Endothelial cell of umbilical vein (primary cell): ENCODE measurements at regions not wholly inside any gene's neighbourhood (a gene's known extent, or its start where the extent isn't known, plus 50 kb on each side); places are given as distances from the start of the nearest gene placed in this dataset.

Source experiments
- CTCF ChIP-seq, 2 donors: IDR thresholded peaks; 1 replicate in 1 of 2; 2 replicates in 1 of 2; pipeline ENCODE4 v1.5.1; 2011; ENCODE audit warnings: low read length in 2 of 2, mild to moderate bottlenecking in 2 of 2, moderate library complexity in 2 of 2, control low read depth in 1 of 2, inconsistent platforms in 1 of 2, low read depth in 1 of 2; ENCODE audit not compliant: insufficient read depth in 1 of 2; ENCODE audit errors: extremely low read depth in 1 of 2
- EZH2 ChIP-seq: IDR thresholded peaks from 2 replicates; pipeline ENCODE4 v1.6.1; 2012; ENCODE audit warnings: borderline replicate concordance, low read depth, mild to moderate bottlenecking, moderate library complexity, low read length, inconsistent platforms; ENCODE audit not compliant: severe bottlenecking
- FOS ChIP-seq: IDR thresholded peaks from 2 replicates; pipeline ENCODE4 v1.6.1; 2011; ENCODE audit warnings: mild to moderate bottlenecking, low read length, moderate library complexity, borderline replicate concordance; ENCODE audit not compliant: insufficient read depth
- GATA2 ChIP-seq: IDR thresholded peaks from 2 replicates; pipeline ENCODE4 v1.7.0; 2011; ENCODE audit warnings: low read depth, mild to moderate bottlenecking, moderate library complexity, mixed read lengths, low read length; ENCODE audit not compliant: insufficient read length, insufficient read depth
- JUN ChIP-seq: IDR thresholded peaks from 2 replicates; pipeline ENCODE4 v1.6.1; 2011; ENCODE audit warnings: borderline replicate concordance, low read depth; ENCODE audit not compliant: insufficient read length, insufficient read depth
- MAX ChIP-seq: IDR thresholded peaks from 2 replicates; pipeline ENCODE4 v1.6.1; 2011; ENCODE audit not compliant: insufficient read depth, insufficient read length
- MYC ChIP-seq: IDR thresholded peaks from one replicate; pipeline ENCODE4 v1.6.1; 2011; ENCODE audit warnings: mild to moderate bottlenecking, low read depth, low read length
- POLR2A ChIP-seq: IDR thresholded peaks from 2 replicates; pipeline ENCODE4 v1.6.1; 2012; ENCODE audit warnings: low read depth, mild to moderate bottlenecking, control low read depth, low read length
- POLR2AphosphoS5 ChIP-seq: IDR thresholded peaks from 2 replicates; pipeline ENCODE4 v1.6.1; 2012; ENCODE audit warnings: low read depth, mild to moderate bottlenecking, control low read depth, low read length, moderate library complexity; ENCODE audit not compliant: insufficient read depth

DNA sequence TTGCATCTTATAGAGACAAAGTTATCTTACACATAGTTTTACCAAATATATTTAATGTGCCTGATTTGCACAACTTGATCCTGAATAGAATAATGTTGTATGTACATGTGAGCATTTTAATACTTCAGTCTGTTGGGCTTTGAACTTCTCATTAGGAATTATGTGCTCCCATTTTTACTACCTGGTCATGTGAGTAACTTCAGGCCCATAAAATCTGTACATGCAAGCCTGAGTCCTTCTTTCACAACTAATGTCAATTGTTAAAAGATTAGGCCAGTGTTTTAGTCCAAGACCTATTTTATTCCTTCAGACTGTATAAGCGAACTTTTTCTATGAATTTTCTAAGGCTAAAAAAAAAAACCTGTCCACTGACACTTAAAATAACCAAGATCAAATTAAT, 715.4 kb downstream of the CDH8 start:
- no peak for TF ChIP-seq CTCF (IDR thresholded peaks at IDR 0.05; ENCODE audit: extremely low read depth in 1 of 2, insufficient read depth in 1 of 2, low read depth in 1 of 2, low read length in 2 of 2)
- no peak for TF ChIP-seq POLR2A
- no peak for TF ChIP-seq MYC
- TF ChIP-seq EZH2, result no peak
- no peak for TF ChIP-seq FOS
- TF ChIP-seq JUN, result no peak
- TF ChIP-seq POLR2AphosphoS5, result no peak
- no peak for TF ChIP-seq MAX
- no peak for TF ChIP-seq GATA2
